ENCODE measurements at regions not wholly inside any gene's neighbourhood (a gene's known extent, or its start where the extent isn't known, plus 50 kb on each side); places are given as distances from the start of the nearest gene placed in this dataset.

- no peak for TF ChIP-seq FOXM1 (IDR thresholded peaks at IDR 0.05; ENCODE audit: borderline replicate concordance, low read depth)
- no peak for TF ChIP-seq YY1 (IDR thresholded peaks at IDR 0.05; ENCODE audit: low read depth)
- no peak for TF ChIP-seq REST (IDR thresholded peaks at IDR 0.05; ENCODE audit: low read depth)
- no peak for TF ChIP-seq ZBTB7A (IDR thresholded peaks at IDR 0.05; ENCODE audit: low read depth)
- TF ChIP-seq EP300 (IDR thresholded peaks at IDR 0.05; ENCODE audit: borderline replicate concordance), result no peak
- TF ChIP-seq TEAD4 (IDR thresholded peaks at IDR 0.05), result no peak
- TF ChIP-seq TAF1 (IDR thresholded peaks at IDR 0.05; ENCODE audit: low read depth), result no peak
- no peak for TF ChIP-seq TCF12 (IDR thresholded peaks at IDR 0.05; ENCODE audit: low read depth)
- TF ChIP-seq CEBPB (IDR thresholded peaks at IDR 0.05), result no peak
- TF ChIP-seq CREB1 (IDR thresholded peaks at IDR 0.05; ENCODE audit: low read depth), result no peak
- TF ChIP-seq, protein P1, sequence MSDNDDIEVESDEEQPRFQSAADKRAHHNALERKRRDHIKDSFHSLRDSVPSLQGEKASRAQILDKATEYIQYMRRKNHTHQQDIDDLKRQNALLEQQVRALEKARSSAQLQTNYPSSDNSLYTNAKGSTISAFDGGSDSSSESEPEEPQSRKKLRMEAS (IDR thresholded peaks at IDR 0.05), result no peak
Observed at GRCh38 chr7:51901489-51901840, 584.9 kb upstream of the COBL start.

Data from Ishikawa (cell line).